NCI-H2196 (cell line): ENCODE measurements at regions not wholly inside any gene's neighbourhood (a gene's known extent, or its start where the extent isn't known, plus 50 kb on each side); places are given as distances from the start of the nearest gene placed in this dataset.
"Not testable (repeated sequence)": the region's sequence is repeated elsewhere in the genome, so short reads cannot be mapped to it uniquely, and the experiment has no call there.

Experiments
- DNase-seq: peaks from one replicate; lab custom pipeline; 2025; ENCODE audit not compliant: unreplicated experiment; lab: John Stamatoyannopoulos, UW

- DNase-seq, result no peak
Measured at GRCh38 chr15:46088486-46089445, 453.9 kb downstream of the SQOR start.

GRCh38 chr15:46089467-46089935 lies 454.7 kb downstream of the SQOR start:
- DNase-seq, result no peak

- DNase-seq, result peak; percentile 32
Measured at GRCh38 chr15:46091860-46092450, 457.1 kb downstream of the SQOR start.

- not testable (repeated sequence) for DNase-seq
Measured at GRCh38 chr15:46098006-46098405, 463.2 kb downstream of the SQOR start.

- no peak for DNase-seq
Measured at GRCh38 chr15:46110755-46111154, 475.9 kb downstream of the SQOR start.

GRCh38 chr15:46111730-46112129 lies 476.9 kb downstream of the SQOR start:
- no peak for DNase-seq

- DNase-seq, result no peak
Measured at GRCh38 chr15:46117071-46117470, 482.2 kb downstream of the SQOR start.

GRCh38 chr15:46120713-46121112 lies 485.9 kb downstream of the SQOR start:
- no peak for DNase-seq

GRCh38 chr15:46121441-46121840 lies 486.6 kb downstream of the SQOR start:
- DNase-seq, result no peak

GRCh38 chr15:46126581-46126980 lies 491.8 kb downstream of the SQOR start:
- no peak for DNase-seq

GRCh38 chr15:46127361-46127874 lies 492.6 kb downstream of the SQOR start:
- DNase-seq, result no peak

- no peak for DNase-seq
Measured at GRCh38 chr15:46129145-46129544, 494.3 kb downstream of the SQOR start.

GRCh38 chr15:46131876-46132275 lies 497.0 kb downstream of the SQOR start:
- DNase-seq, result no peak

GRCh38 chr15:46137443-46137842 lies 502.6 kb downstream of the SQOR start:
- DNase-seq, result no peak

GRCh38 chr15:46146002-46146401 lies 511.2 kb downstream of the SQOR start:
- no peak for DNase-seq

GRCh38 chr15:46146915-46147314 lies 512.1 kb downstream of the SQOR start:
- no peak for DNase-seq

GRCh38 chr15:46151786-46152185 lies 517.0 kb downstream of the SQOR start:
- DNase-seq, result no peak

GRCh38 chr15:46166750-46167149 lies 531.9 kb downstream of the SQOR start:
- DNase-seq, result no peak

GRCh38 chr15:46170326-46170725 lies 535.5 kb downstream of the SQOR start:
- no peak for DNase-seq

GRCh38 chr15:46174122-46174521 lies 539.3 kb downstream of the SQOR start:
- DNase-seq, result no peak

- DNase-seq, result no peak
Measured at GRCh38 chr15:46177219-46177618, 542.4 kb downstream of the SQOR start.

- DNase-seq, result no peak
Measured at GRCh38 chr15:46178138-46178537, 543.3 kb downstream of the SQOR start.
